ENCODE measurements at regions not wholly inside any gene's neighbourhood (a gene's known extent, or its start where the extent isn't known, plus 50 kb on each side); places are given as distances from the start of the nearest gene placed in this dataset.

- Mint-ChIP-seq H3K4me3 (no peak overlapping the region), H3K27me3 (ENCODE audit: low read depth) (peaks cover 2% of the 10 kb centered on the region), H3K27ac (ENCODE audit: unreplicated experiment) (no peak overlapping the region), H3K36me3 (ENCODE audit: low read depth) (peaks cover 6% of the 10 kb centered on the region), H3K4me1 (peaks cover 9% of the 10 kb centered on the region), H3K9me3 (peaks cover 10% of the 10 kb centered on the region)
- DNase-seq (ENCODE audit: low read depth, low spot score) = no peak
- TF ChIP-seq CTCF (conservative IDR thresholded peaks at IDR 0.05) = no peak
Measured at GRCh38 chr10:120995768-120996167, 144.6 kb downstream of the WDR11 start.

- DNase-seq (ENCODE audit: low read depth, low spot score) = no peak
- Mint-ChIP-seq H3K36me3 (ENCODE audit: low read depth) (peaks cover 6% of the 10 kb centered on the region), H3K4me3 (no peak overlapping the region), H3K27ac (ENCODE audit: unreplicated experiment) (no peak overlapping the region), H3K4me1 (peaks cover 15% of the 10 kb centered on the region), H3K9me3 (peaks cover 7% of the 10 kb centered on the region), H3K27me3 (ENCODE audit: low read depth) (peaks cover 2% of the 10 kb centered on the region)
- no peak for TF ChIP-seq CTCF (conservative IDR thresholded peaks at IDR 0.05)
Measured at GRCh38 chr10:120996456-120997034, 145.4 kb downstream of the WDR11 start.

- DNase-seq (ENCODE audit: low read depth, low spot score) = no peak
- H3K9me3 Mint-ChIP-seq = peaks cover 7% of the 10 kb centered on the region
- no peak for TF ChIP-seq CTCF (conservative IDR thresholded peaks at IDR 0.05)
- peaks cover 6% of the 10 kb centered on the region for H3K36me3 Mint-ChIP-seq (ENCODE audit: low read depth)
- H3K27ac Mint-ChIP-seq (ENCODE audit: unreplicated experiment) = no peak overlapping the region
- no peak overlapping the region for H3K4me3 Mint-ChIP-seq
- H3K27me3 Mint-ChIP-seq (ENCODE audit: low read depth) = peaks cover 2% of the 10 kb centered on the region
- peaks cover 20% of the 10 kb centered on the region for H3K4me1 Mint-ChIP-seq
Measured at GRCh38 chr10:120997313-120997712, 146.2 kb downstream of the WDR11 start.

- DNase-seq (ENCODE audit: low read depth, low spot score) = no peak
- H3K27ac Mint-ChIP-seq (ENCODE audit: unreplicated experiment) = no peak overlapping the region
- H3K36me3 Mint-ChIP-seq (ENCODE audit: low read depth) = peaks cover 6% of the 10 kb centered on the region
- peaks cover 7% of the 10 kb centered on the region for H3K9me3 Mint-ChIP-seq
- H3K4me3 Mint-ChIP-seq = no peak overlapping the region
- H3K27me3 Mint-ChIP-seq (ENCODE audit: low read depth) = peaks cover 2% of the 10 kb centered on the region
- TF ChIP-seq CTCF (conservative IDR thresholded peaks at IDR 0.05) = no peak
- peaks cover 20% of the 10 kb centered on the region for H3K4me1 Mint-ChIP-seq
Measured at GRCh38 chr10:120997756-120998155, 146.6 kb downstream of the WDR11 start.

- peaks cover 7% of the 10 kb centered on the region for H3K9me3 Mint-ChIP-seq
- peaks cover 2% of the 10 kb centered on the region for H3K27me3 Mint-ChIP-seq (ENCODE audit: low read depth)
- no peak for DNase-seq (ENCODE audit: low read depth, low spot score)
- TF ChIP-seq CTCF (conservative IDR thresholded peaks at IDR 0.05) = no peak
- H3K36me3 Mint-ChIP-seq (ENCODE audit: low read depth) = peaks cover 6% of the 10 kb centered on the region
- H3K27ac Mint-ChIP-seq (ENCODE audit: unreplicated experiment) = no peak overlapping the region
- H3K4me1 Mint-ChIP-seq = peaks cover 20% of the 10 kb centered on the region
- no peak overlapping the region for H3K4me3 Mint-ChIP-seq
Measured at GRCh38 chr10:120998251-120998650, 147.1 kb downstream of the WDR11 start.
